SHP77 (cell line): ENCODE measurements at regions not wholly inside any gene's neighbourhood (a gene's known extent, or its start where the extent isn't known, plus 50 kb on each side); places are given as distances from the start of the nearest gene placed in this dataset.

Source experiments
- DNase-seq, 2 experiments: peaks; one replicate each; lab custom pipeline; 2025; lab: John Stamatoyannopoulos, UW

DNA sequence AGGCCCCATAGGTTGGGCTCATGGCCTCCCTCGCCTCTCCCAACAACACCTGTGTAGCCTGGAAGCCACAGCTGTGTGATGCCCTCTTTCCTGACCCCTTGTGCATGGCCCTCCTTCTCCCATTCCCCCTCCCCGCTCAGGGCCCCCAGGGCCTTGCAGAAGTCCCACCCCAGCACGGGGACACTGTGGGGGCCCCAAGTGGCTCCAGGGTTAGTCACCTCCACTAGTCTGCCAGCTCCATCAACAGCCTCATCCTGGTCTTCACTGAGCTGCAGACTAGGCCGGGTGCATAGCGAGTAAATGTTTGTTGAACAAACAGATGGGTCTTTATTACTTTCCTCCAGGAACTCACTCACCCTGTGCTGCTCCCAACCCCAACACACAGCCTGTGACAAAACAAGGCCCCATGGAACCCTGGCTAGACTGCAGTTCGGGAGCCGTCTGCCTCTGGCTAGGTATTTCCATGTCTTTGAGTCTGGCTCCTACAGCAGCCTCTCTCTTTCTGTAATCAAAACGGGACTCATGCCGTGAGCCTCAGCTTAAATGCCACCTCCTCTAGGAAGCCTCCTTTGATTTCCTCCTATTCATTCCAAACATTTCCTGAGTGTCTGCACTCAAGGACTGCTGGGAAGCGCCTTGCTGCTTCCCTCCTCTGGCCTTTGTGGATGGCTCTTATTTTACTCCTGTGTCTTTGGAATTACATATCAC lies 109.9 kb upstream of the ID2 start:
- peak; percentile 91 to 94 for DNase-seq

DNA sequence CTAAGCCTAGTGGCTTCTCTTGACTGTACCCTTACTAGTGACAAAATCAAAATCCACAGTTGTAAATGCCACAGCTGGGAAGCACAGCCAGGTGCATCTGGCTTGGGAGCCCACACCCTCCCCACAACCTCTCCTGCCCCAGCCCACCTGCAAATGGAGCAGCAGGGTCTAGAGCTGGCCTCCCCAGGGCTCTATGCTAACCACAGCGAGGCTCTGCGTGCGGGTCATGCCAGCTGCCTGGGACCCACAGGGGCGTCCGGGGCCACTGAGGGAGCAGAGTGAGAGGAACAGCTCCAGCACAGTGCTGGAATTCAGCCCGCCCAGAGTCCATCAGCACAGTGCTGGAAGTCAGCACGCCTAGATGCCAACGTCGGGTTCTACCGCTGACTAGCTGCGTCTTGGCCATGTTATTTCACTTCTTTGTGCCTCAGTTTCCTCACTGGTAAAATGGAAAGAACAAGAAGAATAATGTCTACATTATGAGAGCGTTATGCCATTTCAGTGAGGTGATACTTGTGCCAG lies 109.1 kb upstream of the ID2 start:
- peak; percentile 57 to 69 for DNase-seq

DNA sequence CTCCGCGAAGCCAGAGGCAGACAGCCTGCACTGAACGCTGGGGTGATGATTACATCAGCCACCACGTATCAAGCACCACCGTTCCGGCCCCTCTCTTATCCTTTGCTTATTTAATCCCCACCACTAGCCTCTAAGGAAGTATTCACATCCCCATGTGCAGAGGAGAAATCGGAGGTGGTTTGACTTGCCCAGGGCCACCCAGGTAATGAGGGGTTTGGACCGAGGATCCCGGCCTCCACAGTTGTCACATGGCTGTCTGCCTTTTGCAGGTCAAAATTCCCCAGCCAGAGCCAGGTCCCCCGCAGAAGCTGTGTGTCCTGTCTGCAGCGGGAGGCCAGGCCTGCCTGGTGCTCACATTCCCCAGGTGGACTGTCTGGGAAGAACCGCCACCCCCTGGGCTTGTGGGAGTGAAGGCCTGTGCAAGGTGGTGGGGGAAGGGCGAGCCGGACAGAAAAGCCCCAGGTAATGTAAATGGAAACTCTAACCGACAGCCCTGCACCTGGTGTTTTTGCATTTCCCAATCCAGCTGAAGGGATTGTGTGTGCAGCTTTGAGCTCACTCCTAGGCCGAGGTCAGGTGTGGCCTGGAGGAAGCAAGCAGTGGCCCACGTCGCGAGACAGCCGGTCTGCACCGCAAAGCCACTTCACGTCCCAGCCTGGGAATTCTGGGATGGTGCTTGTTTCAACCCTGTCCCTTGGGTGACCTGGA lies 108.5 kb upstream of the ID2 start:
- DNase-seq = peak; percentile 95 to 97

GRCh38 chr2:8573942-8574195 lies 108.0 kb upstream of the ID2 start:
- peak; percentile 88 to 93 for DNase-seq

GRCh38 chr2:8574196-8575037 lies 107.4 kb upstream of the ID2 start:
- peak; percentile 50 to 69 for DNase-seq

DNA sequence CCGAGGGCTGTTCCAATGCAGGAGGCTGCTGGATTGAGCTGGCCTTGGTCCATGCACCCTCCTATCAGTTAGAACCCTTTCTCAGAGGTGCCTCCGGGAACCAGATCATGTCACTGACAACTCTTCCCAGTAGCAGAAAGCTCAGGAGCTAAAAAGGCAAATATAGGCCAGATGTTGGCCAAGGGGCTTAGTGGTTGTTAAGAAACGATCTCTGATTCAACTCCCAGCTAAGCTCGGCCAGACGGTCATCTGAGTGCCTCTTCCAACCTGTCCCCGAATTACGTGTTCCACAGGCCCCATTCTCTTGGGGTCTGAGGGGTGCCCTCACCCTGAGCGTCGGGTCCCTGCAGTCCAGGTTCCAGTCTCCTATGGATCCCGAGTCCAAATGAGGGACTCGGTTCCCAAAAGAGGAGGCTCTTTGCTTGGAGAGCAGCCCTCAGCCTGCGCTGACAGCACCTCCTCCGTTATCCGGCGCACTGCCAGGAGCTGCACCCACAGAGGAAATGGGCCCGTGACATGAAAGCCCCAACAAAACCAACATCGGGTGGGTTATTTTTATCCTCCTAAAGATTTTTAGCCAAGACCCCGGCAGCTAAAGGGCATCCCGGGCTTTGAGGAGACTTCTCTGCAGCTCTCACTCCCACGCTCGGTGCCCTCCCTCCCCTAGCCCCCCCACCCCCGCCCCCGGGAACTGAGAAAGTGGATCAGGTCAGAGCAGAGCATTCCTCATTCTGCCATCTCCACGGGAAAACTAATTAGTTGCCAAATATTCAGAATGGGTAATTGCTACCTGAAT lies 106.6 kb upstream of the ID2 start:
- peak in 1 of 2 experiments; percentile 60 for DNase-seq

DNA sequence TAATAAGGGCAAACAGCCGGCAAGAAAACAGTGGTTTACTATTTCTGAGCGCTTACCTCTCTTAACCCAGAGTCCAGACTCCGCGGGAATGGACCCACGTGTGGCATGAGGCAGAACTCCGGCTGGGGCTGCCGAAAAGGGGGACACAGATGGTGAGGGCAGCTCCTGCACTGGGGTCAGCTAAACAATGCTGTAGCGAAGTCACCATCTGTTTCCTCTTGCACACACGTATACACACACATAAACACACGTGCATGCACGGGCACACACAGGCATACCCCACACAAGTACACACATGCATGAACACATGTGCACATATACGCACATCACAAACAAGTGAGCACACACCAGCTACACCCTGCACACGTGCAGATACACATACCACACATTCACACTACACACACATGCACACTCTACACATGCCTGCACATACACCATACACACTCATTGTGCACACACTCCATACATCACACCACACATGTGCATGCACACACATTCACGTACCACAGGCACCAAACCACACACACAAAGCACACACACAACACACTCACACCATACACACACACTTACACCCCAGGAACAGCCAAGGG lies 105.9 kb upstream of the ID2 start:
- DNase-seq = peak in 1 of 2 experiments; percentile 19

DNA sequence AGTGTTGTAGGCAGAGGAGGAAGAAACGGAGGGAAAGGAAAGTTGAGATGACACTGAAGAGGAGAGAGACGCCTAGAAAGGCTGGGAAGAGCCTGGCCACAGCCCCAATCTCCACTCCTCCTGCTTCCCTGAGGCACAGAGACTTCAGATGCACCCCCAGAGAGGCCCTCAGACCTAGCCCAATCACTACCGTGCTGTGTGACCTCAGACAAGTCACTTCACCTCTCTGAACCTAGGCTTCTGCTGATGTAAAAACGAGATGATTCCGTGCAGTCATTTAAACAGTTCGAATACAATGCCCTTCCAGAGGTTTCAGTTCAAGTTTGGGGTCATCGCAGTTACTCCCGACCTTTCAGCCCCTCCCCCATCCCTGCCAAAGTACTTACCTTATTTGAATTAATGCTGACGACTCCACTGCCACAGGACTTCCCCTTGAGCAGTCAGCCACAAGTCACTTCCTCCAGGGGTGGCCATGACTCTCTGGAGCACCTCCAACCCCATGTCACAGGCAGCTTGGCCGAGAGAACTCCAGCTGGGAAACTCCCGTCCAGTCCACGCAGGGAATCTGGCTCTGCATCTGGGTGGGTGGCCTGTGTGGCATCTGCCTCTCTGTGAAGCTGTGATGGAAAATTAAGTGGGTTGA lies 105.2 kb upstream of the ID2 start:
- DNase-seq = no peak

DNA sequence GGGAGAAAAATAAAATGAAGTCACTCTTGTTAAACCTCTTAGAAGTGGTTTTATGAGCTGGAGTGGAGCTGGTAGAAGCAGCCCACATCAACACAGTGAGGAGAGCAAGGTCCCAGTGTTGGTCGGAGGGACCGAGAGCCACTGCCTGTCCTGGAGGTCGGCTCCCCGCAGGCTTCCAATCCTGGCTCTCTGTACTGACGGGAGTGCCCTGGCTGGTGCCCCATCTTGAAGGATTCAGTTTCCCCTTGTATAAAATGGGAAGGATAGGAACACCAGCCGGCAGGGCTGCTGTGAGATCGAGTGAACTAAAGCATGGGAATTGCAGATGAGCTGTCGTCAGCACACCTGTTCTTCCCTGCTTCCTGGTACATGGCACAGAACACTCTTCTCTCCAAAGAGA lies 104.3 kb upstream of the ID2 start:
- DNase-seq = no peak

DNA sequence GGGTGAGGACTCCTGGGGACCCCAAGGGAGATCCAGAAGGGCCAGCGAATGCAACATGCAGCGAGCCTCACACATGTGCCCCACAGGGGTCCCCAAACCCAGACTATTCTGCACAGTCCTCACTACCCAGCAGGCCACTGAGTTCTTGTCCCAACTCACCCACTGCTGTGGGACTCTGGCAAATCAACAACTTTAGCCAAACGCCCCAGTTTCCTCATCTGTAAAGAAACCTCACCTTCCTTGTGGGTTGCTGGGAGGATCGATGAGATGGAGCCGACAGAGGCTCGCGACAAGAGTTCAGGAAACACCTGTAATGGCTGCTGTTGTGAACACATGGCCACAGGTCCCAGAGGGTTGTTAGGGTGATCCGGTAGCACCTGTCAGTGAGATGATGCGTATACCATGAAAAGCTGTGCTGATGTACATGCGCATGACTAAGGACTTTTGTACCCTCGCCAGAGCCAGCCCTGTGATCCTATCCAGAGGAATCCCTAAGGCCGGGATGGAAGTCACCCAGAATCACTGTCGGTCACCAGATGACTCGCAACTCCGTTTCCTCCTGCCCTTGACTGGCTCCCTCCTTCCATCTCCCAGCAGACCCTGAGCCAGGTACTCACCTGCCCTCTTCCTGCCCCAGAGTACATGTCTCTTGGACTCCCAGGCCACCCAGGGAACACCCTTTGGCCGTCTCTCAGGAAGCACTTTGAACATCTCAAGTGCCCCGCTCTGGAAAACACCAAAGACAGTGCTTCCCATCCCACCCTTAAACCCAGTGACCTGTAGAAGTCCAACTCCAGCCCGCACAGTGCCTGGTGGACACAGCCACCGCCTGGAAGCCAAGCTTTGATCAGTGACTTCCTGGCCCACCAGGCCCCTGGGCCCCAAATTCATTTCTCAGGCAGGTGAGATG lies 103.3 kb upstream of the ID2 start:
- peak in 1 of 2 experiments; percentile 33 for DNase-seq

GRCh38 chr2:8579485-8580085 lies 102.3 kb upstream of the ID2 start:
- no peak for DNase-seq

GRCh38 chr2:8580316-8581233 lies 101.3 kb upstream of the ID2 start:
- DNase-seq = peak in 1 of 2 experiments; percentile 35

DNA sequence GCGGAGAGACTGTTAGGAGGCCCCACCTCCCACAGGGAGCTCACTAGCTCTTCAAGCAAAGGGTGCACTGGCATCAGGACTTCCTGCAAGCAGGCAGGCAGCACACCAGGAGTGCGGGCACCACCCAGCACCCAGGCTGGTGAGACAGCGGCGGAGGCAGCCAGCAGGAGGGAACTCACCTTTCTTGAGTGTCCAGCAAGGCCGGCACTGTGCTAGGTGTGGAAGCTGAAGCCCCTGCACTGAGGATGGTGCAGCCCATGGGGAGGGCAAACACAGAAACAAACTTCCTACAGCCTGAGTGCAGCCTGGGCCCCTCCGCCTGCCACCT lies 100.7 kb upstream of the ID2 start:
- peak in 1 of 2 experiments; percentile 84 for DNase-seq

DNA sequence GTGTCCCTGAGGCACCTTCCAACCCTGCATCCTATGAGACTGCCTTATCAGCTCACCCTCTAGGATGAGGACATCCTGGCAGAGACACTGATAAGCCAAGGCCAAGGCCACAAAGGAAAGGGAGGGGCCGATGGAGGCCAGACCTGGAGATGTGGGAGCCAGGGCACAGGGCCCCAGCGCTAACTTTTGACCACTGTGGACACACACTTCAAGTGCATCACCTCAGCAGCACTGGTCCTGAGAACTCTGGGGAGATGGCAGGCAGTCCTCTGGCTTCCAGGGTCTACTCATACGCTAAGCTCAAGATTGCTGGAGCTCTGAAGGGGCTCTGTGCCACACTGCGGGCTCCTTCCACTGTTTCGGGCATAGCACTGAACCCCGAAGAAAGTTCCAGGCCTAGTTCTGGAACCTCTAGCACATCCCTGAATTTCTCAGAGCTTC lies 100.2 kb upstream of the ID2 start:
- no peak for DNase-seq

- no peak for DNase-seq
Observed at GRCh38 chr2:8582191-8582590, 99.7 kb upstream of the ID2 start.

GRCh38 chr2:8582651-8583399 lies 99.0 kb upstream of the ID2 start:
- DNase-seq = peak in 1 of 2 experiments; percentile 29

- peak; percentile 95 to 96 for DNase-seq
Observed at GRCh38 chr2:8583400-8584173, 98.3 kb upstream of the ID2 start.
